ENCODE measurements at regions not wholly inside any gene's neighbourhood (a gene's known extent, or its start where the extent isn't known, plus 50 kb on each side); places are given as distances from the start of the nearest gene placed in this dataset.

DNA sequence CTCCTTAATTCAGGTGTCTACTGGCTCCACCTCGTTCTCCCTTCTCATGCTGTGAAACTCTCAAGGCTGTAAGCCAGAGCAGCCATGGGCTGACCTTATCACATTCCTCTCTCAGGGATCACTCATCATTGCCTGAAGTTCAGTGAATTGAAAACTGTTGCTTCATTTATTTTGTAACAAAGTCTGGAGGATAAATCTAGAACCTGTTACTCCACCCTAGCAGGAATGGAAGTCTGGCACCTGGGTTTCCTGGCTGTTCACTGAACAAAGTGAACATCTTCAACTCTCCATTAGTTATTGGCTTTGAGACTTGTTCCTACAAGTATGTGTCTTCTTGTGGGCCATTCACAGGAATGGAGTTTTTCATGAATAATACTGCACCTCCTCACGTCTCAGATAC is 584.1 kb downstream of the PTPRU start:
- DNase-seq: no peak

DNA sequence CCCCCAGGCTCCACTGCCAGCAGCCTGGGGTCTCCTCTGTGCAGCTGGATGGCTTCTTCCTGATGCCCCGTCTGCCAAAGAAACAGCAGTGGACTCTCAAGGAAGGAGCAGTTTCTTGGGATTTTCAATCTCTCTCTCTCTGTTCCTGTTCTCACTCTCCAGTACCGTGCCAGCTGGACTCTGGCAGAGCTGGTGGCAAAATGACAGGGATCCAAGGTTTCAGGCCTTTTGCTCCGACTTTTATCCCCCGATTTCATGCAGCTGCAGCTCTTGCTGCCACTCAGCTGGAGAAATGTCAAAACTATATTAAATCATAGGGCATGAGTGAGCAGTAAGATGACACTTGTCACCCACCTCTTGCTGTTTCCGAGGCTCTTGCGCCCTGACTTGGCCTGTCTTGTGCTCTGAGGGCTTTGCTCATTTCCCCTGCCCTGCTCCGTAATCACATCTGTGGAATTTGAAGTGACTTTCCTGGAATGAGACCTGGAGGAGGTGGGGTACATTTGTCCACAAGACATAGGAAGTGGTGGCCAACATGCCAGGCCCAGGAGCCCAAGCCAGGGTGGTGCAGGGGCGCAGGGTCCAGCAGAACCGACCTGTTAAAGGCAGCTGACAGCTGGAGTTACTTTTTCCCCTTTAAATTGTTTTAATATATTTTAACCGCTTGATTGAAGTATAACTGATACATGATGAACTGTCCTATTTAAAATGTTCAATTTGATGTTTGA is 576.2 kb downstream of the PTPRU start:
- DNase-seq: no peak

DNA sequence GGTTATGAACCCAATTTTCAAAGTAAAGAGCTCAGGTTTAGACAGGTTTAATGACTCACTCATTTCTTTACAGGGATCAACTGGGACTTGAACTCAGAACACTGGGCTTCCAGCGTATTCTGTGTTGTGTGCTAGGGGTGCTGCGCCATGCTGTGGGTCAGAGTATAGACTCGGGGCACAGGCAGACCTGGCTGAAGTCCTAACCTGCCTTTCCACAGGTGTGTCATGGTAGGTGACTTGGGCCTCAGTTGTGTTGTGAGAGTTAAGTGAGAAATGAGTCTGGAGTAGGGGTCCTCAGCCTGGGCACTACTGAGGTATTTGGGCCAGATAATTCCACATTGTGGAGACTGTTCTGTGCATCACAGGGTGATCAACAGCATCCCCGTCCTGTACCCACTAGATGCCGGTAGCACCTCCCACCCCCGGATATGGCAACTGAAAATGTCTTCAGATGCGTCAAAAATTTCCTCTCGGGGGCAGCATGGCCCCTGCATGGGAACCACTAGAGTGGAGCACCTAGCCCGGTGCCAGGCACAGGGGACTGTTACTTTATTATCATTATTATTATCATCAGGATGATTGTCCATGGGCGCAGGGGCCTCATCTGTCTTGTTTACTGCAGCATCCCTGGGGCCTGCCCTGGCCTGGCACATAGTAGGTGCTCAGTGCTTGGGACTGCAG is 575.5 kb downstream of the PTPRU start:
- no peak for DNase-seq

DNA sequence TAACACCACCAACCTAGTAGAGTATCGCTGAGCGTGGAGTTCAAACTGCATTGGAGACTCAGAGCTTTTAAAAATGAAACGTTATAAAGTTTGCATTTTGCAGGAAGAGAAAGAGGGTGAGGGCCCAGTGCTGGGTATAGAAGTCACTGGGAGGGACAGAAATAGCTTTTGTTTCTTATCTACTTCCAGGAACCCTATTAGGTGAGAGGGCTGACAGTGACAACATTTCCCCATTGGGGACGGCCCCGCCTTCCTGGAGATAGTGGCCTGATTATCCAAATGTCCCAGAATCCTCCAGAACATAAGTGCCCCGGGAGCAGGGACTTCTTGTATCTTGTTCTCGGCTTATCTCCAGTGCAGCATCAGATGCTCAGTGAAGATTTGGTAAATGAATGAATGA is 574.9 kb downstream of the PTPRU start:
- no peak for DNase-seq

DNA sequence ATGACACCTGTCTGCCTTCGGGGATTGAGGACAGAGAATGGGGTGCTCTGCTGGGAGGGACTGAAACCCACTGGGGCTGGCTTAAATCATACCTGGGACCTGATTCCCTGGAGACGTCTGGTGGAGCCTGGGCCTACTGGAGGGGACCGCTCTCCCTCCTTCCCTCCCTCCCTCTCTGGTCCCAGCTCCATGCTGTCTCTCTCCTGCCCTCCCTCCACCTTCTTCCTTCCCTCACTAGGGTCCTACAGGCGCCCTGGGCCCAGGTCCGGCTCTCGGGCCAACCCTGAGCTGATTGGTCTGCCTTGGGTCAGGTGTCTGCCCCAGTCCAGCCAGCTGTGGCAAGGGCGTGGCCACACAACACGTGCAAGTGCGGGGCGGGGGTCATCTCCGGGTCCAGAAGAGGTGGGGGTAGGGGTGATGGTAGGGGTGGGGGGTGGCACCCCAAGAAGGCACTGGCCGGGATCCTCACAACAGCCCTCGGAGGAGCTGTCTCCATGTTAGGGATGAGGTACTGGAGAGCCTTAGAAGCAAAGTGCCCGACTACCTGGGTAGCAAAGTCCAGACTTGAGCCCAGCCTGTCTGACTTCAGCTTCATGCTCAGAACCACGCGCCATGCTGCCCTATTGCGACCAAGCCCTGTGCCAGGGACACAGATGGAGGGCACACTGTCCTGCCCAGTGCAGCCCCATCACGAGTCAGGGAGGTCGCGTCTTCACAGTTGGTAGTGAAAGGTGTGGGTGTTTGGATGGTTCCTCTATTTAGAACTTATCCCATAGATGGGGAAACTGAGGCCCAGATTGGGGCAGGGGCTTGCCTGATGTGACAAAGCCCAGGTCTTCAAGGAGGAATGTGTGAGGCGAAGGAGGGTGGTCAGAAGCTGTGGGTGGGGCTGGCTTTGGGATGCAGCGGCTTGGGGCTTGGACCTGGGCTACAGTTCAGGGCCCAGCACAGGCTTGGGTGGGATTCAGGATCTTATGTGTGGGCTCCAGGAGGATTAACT is 574.1 kb downstream of the PTPRU start:
- no peak for DNase-seq

DNA sequence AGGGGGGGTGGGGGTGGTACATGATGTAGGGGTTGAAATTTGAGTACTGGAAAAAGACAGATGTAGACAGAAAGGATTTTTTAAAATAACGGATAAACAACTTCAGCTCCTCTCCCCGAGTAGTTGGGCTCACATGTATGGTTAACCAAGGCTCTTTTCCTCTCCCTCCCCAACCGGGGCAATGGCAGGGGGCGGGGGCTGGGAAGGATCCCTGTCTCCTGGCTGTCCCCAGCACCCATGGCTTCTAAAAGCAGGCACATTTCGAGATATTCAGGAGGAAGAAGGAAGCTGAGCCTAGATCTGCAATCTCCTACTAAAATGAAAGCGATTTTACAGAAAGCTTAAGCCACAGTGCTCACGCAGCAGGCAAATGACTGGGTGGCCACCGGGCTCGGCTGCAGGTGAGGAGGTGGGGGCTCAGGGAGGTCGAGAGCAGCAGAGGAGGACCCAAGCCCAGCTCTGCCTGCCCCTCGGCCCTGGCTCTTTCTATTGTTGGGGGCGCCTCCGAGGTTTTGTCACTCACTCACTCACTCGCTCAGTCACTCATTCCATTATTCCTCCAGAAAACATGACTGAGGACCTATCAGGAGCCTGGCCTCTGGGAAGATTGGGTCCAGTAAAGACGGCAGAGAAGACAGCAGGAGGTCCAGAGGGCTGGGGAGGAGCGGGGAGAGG is 573.3 kb downstream of the PTPRU start:
- DNase-seq: no peak

DNA sequence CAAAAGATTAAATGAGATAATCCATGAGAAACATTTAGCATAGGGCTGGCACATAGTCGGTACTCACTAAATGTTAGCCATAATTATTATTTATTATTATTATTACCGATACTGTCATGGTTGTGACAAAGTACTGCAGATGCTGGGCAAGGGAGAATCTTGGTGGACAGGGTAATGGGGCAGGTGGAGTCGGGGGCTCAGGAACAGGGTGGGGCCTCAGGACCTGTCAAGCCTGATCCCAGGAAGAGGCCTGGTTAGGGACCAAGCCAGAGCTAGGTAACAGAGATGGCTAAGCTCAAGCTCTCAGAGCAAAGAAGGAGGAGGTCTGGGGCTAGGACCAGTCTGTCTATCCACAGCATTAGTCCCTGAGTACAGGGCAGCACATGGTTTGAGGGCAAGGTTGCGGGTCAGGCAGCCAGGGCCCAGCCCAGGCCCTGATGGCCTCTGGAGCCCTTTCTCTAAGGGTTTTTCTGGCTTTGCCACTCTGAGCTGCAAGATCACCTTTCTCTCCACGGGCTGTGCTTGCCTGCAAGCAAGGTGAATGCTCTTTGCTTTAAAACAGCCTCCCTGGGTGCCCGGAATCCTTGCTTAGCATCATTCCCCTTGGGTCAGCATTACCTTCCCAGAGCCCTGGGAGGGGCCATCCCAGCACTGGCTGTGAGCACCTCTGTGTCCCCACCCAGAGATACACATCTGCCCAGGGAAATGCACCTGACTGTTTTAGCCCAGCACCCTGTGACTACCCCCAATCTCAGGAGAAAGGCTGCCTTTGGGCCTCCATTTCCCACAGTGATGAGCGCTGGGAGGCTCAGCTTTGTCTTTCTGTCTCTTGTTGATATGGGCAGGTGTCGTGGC is 572.0 kb downstream of the PTPRU start:
- DNase-seq: no peak

DNA sequence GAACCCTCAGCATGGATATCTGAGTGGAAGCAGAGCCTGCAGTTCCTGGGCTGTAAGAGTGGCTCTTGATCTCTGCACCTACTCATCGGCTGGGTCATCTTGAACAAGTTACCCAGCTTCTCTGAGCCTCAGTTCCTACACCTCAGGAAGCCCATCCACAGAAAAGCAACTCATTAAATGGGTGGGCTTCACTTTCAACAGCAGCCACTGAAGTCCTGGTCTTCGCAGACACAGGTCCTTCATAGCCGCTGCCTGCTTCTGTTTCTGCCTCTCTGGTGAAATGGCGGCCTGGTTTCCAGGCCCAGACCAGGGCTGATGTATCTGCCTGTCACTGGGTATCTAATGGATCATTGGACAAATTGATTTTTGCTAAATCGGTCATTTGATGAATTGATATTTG is 571.4 kb downstream of the PTPRU start:
- no peak for DNase-seq

DNA sequence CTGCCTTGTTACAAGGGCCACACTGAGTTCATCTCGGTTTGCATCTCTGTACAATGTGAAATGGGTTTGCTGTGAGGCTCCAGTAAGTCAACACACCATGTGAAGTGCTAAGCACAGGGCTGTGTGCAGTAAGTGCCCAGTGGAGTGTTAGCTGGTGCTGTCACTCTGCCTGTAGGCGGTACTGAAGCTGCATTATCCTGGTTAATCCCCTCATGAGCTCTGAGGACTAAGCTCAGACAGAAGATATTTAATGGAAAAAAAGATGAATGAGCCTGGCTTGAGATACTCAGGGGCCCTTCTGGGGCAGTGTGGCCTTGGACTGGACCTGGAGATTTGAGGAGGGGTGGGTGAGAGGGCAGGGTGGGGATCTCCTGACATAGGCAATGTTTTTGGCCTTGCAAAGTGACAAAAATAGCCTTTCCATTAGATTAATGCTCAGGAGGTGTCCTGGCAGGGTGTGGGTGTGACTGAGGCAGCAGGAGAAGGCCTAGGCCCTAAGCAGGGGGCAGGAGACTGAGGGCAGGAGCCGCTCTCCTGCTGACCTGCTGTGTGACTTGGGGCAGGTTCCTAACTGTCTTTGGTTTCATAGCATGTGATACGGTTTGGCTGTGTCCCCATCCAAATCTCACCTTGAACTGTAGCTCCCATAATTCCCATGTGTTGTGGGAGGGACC is 570.5 kb downstream of the PTPRU start:
- DNase-seq: no peak

DNA sequence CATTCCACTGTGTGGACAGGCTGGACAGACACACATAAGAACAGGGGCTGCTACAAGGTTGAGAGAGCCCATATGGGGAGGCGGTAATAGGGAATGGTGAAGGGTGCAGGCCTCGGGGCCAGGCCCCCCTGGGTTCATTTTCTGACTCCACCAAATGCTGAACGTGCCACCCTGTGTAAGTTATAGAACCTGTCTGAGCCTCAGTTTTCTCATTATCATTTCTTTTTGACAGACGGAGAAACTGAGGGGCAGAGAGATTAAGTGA is 569.5 kb downstream of the PTPRU start:
- DNase-seq: no peak

DNA sequence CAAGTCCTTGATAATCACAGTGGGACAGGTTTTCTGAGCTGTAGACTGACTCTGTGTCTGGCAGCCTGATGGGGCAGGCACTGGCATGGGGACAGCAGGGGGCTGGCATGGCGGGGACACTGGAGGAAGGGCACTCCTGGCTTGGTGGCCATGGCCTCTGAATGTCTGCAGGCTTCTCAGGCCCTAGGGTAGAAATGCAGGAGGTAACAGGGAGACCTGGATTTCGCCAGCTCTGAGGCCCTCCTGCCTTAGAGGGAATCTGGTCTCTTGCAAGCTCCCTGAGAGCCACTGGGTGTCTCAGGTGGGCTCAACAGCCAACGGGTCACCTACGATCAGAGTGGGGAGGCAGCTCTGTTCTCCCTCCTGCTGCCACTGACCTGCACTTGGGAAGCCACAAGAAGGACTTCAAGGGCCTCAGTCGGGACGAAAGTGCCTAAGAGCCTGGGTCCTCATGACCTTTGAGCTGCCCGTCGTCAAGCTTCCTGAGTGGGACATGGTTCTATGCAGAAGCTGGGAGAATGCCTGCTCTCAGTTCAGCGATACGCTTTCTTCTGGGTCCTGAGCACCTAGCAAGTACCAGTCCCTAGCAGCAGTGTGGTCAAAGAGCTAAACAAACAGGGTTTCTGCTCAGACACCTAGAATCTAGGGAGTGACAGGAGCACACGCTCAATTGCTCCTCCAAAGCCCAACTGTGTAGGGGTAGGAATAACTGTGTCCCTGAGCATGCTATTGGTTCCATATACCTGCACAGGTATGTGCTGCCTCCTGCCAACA is 569.0 kb downstream of the PTPRU start:
- no peak for DNase-seq

DNA sequence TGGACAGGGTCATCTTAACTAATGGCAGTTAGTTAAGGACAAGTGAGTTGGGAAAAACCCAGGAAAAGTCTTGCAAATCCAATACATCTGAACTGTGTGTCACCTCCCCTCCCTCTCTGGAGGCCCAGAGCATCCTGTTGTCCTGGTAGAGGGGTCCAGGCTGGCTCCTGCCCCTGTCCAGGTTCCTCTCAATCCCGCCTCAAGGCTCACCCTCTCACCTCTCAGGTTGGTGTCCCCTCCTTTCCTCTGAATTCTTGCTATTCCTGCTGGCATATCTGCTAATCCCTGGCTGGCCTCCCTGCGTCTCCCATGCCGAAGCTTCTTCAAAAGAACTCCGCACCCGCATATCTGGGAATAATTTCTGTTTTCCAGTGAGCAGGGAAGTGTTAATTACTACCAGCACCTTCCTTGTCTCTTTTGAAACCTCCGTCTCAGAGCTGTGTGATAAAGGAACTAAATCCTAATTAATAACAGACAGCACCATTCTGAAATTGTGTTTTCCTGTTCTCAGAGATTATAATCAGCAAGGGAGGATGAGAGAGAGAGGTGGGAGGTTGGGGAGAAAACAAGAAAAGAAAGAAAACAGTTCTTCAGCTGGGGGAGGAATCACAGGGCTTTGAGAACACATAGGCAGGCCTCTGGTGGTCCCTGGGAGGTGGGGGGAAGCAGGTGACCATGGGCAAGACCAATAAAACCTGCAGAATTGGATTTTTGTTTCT is 568.0 kb downstream of the PTPRU start:
- DNase-seq: no peak

DNA sequence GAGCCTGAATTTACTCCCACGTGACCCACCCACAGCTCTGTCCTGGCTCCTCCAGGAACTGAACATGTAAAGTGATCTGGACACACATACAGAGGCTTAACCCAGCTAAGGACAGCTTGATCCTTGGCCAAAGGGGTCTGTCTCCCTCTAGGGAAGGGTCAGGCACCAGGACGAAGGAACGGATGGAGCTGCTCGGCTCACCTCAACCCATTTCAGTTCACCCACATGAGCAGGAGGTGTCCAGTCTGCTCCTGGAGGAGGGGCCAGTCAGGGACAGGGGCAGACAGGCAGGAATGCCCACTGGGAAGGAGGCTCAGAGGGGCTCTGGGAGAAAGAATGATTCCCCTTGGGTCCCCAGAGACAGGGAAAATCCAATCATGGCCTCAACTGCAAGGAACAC is 567.2 kb downstream of the PTPRU start:
- DNase-seq: no peak

DNA sequence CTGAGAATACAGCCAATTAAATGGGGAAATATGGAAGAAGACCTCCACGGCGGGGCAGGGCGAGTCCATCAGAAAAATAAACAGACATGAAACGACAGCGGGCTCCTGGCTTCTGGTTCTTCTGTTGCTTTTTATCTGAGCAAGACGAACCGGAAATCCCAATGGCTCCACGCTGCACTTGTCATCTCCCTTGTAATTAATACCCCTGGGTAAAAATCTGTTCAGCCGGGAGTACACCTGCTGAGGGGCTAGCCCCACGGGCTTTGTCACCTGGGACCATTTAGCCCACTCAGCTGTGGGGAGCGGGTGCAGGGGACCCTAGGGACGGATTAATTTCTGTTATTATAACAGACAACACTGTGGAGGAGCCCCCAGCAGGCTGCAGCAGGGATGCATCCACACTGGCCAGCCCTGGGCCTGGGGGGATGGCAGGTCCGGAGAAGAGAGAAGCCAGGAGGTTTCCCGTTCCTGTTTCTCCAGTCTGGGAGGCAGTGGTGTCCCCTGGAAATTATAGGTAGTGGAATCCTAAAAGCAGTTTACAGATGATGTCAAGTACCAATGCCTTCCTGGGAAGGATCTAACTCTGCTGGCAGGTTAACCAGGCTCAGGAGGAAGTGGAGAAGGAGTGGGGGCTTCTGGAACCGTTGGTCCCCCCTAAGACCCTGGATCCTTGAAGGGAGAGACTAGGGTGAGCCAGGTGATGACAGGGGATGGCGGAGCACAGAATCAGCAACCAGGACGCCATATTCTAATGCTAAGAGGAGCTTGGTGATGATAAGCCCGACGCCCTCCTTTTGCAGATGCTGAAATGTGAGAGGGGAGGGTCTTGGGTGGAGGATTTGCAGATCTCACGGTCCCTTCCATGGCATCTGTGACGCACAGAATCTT is 566.1 kb downstream of the PTPRU start:
- no peak for DNase-seq

DNA sequence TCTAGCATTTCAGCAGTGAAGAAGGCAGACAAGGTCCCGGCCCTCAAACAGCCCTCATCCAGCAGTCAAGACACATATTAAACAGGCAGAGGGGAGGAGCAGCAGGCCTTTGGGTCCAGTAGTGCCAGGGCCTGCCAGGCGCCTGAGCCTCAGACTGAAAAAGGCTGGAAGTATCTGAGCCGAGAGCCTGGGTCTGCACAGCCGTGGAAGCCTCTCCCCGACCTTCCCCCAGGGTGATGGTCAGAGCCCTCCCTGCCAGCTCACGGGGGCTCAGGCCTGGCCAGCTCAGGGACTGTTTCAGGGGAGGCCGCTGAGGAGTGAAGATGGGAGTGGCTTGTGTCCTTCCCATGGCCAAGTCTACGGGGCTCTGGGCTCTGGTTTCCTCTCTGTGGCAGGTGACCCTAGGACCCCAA is 565.2 kb downstream of the PTPRU start:
- DNase-seq: no peak

DNA sequence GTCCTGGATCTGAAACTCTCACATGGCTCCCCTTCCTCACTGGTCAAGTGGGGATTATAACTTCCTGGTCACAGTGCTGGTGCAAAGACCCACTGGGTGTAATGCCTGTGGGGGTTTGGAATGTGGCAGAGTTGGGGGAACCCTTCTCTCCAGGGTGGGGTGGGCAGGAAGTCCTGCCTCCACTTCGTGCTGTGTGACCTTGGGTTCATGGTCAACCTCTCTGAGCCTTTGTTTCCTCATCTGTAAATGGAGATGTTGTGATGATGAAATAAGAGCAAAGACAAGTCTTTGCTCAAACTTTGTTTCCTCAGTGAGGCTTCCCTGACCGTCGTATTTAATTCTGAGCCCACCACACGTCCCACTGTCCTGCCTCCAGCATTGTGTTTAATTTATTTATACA is 564.7 kb downstream of the PTPRU start:
- no peak for DNase-seq

DNA sequence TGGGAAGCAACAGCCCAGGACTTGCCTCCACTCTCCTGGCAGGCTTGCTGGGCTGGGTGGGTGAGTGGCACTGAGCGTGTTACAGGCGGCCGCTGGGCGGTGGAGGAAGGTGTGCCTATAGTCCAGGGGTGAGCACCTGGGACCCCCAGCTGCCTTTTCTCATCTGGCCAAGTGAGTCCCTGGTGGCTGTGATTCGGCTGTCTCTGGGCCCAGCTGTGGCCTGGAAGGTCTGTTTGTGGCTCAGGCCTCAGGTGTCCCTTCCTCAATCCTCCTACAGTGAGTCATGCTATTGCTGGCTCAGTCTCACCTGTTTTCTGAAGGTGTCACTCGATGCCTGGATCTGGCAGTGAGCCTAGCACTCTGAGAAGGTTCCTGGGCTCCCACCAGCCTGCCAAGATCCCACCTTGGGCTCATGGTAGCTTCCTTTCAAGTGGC is 564.2 kb downstream of the PTPRU start:
- no peak for DNase-seq

DNA sequence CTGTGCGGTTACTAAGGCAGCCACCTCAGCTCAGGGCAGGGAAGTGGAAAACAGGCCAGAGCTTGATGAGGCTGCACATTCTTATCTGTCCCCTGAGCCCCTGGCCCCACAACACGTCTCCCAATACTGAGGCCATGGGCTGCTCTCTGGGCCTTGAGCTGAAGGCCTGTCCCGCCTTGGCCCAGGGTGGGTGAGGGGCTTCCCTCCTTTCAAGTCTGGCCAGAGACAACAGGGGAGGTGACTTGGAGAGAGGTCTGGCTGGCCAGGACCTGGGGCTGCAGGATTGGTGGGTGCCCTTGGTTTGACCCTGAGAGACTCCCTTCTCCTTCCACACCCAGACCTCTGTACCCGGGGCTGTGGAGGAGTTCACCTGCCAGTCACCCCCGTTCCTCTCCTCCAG is 563.8 kb downstream of the PTPRU start:
- no peak for DNase-seq
